ENCODE measurements at regions not wholly inside any gene's neighbourhood (a gene's known extent, or its start where the extent isn't known, plus 50 kb on each side); places are given as distances from the start of the nearest gene placed in this dataset.

- ChIA-PET CTCF (no interaction called here), RAD21 (ENCODE audit: low non-redundant PET in 1 of 2, low total read pairs in 2 of 2, uncharacterized antibody in 2 of 2, unreplicated experiment in 2 of 2) (no interaction called here), POLR2A (no interaction called here)
- Histone ChIP-seq H3K79me2 (ENCODE audit: insufficient read depth, low read length) (no peaks in the 10 kb centered on the region), H3K4me3 (replicated peaks in 1 of 2; ENCODE audit: low read depth in 1 of 2, low read length in 2 of 2) (no peak overlapping the region), H2AFZ (ENCODE audit: low read depth, low read length, poor library complexity, severe bottlenecking) (no peak overlapping the region), H3K9ac (ENCODE audit: low read length) (no peak overlapping the region), H3K36me3 (ENCODE audit: control insufficient read depth in 1 of 2, insufficient read depth in 2 of 2, low read length in 2 of 2) (no peaks in the 10 kb centered on the region), H3K27ac (ENCODE audit: low read depth, low read length) (no peak overlapping the region), H3K9me3 (ENCODE audit: control insufficient read depth in 1 of 2, insufficient read depth in 1 of 2, low read depth in 1 of 2, low read length in 2 of 2) (no peaks in the 10 kb centered on the region), H4K20me1 (ENCODE audit: insufficient read depth) (no peaks in the 10 kb centered on the region), H3K9me2 (ENCODE audit: insufficient read depth) (no peaks in the 10 kb centered on the region), H3K4me2 (ENCODE audit: low read length) (no peak overlapping the region), H3K4me1 (ENCODE audit: control insufficient read depth in 1 of 2, insufficient read depth in 2 of 2, low read length in 2 of 2) (no peaks in the 10 kb centered on the region), H3K27me3 (ENCODE audit: insufficient read depth, low read length) (no peaks in the 10 kb centered on the region)
- intact Hi-C loops (cut with micrococcal nuclease), result no loop called here
- TF ChIP-seq SRF (IDR thresholded peaks at IDR 0.05; ENCODE audit: low read depth) (no peak), ZFX (IDR thresholded peaks at IDR 0.05) (no peak), CEBPB (IDR thresholded peaks at IDR 0.05; ENCODE audit: low read depth) (no peak), CBX3 (IDR thresholded peaks at IDR 0.05; ENCODE audit: low read depth) (no peak), POLR2AphosphoS5 (IDR thresholded peaks at IDR 0.05; ENCODE audit: low read depth, low read length) (no peak), FOSL1 (IDR thresholded peaks at IDR 0.05; ENCODE audit: low read depth) (no peak)
- TF ChIP-seq, protein P1, sequence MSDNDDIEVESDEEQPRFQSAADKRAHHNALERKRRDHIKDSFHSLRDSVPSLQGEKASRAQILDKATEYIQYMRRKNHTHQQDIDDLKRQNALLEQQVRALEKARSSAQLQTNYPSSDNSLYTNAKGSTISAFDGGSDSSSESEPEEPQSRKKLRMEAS (IDR thresholded peaks at IDR 0.05), result no peak
- ATAC-seq (no peak), DNase-seq (ENCODE audit: low read depth, low spot score) (no peak)
- BruUV-seq (replicated peaks), result no TSS peak
Measured at GRCh38 chr12:103093499-103094106, 136.1 kb downstream of the ASCL1 start.

GRCh38 chr12:103097496-103097895 is 140.0 kb downstream of the ASCL1 start:
- POLR2A ChIA-PET, result no interaction called here
- no peaks in the 10 kb centered on the region for H4K20me1 ChIP-seq (ENCODE audit: insufficient read depth)
- CTCF ChIA-PET, result no interaction called here
- H3K27ac ChIP-seq (ENCODE audit: low read depth, low read length), result no peak overlapping the region
- no peaks in the 10 kb centered on the region for H3K27me3 ChIP-seq (ENCODE audit: insufficient read depth, low read length)
- H3K36me3 ChIP-seq (ENCODE audit: control insufficient read depth in 1 of 2, insufficient read depth in 2 of 2, low read length in 2 of 2), result no peaks in the 10 kb centered on the region
- no peaks in the 10 kb centered on the region for H3K9me2 ChIP-seq (ENCODE audit: insufficient read depth)
- no peak for TF ChIP-seq SP1 (IDR thresholded peaks at IDR 0.05; ENCODE audit: low read depth)
- TF ChIP-seq EZH2phosphoT487 (IDR thresholded peaks at IDR 0.05; ENCODE audit: borderline replicate concordance), result no peak
- no peak for TF ChIP-seq ZFX (IDR thresholded peaks at IDR 0.05)
- no peak for TF ChIP-seq POLR2AphosphoS5 (IDR thresholded peaks at IDR 0.05; ENCODE audit: low read depth, low read length)
- TF ChIP-seq REST (IDR thresholded peaks at IDR 0.05; ENCODE audit: low read depth), result no peak
- TF ChIP-seq RAD21 (IDR thresholded peaks at IDR 0.05; ENCODE audit: low read depth), result no peak
- TF ChIP-seq TCF7L2 (IDR thresholded peaks at IDR 0.05; ENCODE audit: borderline replicate concordance, extremely low read depth, insufficient read depth, insufficient read length), result no peak
- TF ChIP-seq, protein P1 (IDR thresholded peaks at IDR 0.05), result no peak
- no peak for TF ChIP-seq SRF (IDR thresholded peaks at IDR 0.05; ENCODE audit: low read depth)
- no peak for TF ChIP-seq CEBPB (IDR thresholded peaks at IDR 0.05; ENCODE audit: low read depth)
- TF ChIP-seq SIN3A (IDR thresholded peaks at IDR 0.05; ENCODE audit: low read depth), result no peak
- H3K4me1 ChIP-seq (ENCODE audit: control insufficient read depth in 1 of 2, insufficient read depth in 2 of 2, low read length in 2 of 2), result no peaks in the 10 kb centered on the region
- no peaks in the 10 kb centered on the region for H3K79me2 ChIP-seq (ENCODE audit: insufficient read depth, low read length)
- DNase-seq (ENCODE audit: low read depth, low spot score) (no peak), ATAC-seq (no peak)
- no peaks in the 10 kb centered on the region for H3K9me3 ChIP-seq (ENCODE audit: control insufficient read depth in 1 of 2, insufficient read depth in 1 of 2, low read depth in 1 of 2, low read length in 2 of 2)
- no peak overlapping the region for H3K4me2 ChIP-seq (ENCODE audit: low read length)
- no TSS peak for BruUV-seq (replicated peaks)
- no peak overlapping the region for H3K9ac ChIP-seq (ENCODE audit: low read length)
- H3K4me3 ChIP-seq (replicated peaks in 1 of 2; ENCODE audit: low read depth in 1 of 2, low read length in 2 of 2), result no peak overlapping the region
- no peak overlapping the region for H2AFZ ChIP-seq (ENCODE audit: low read depth, low read length, poor library complexity, severe bottlenecking)
- intact Hi-C loops (cut with micrococcal nuclease), result no loop called here
- RAD21 ChIA-PET (ENCODE audit: low non-redundant PET in 1 of 2, low total read pairs in 2 of 2, uncharacterized antibody in 2 of 2, unreplicated experiment in 2 of 2), result no interaction called here

All from HCT116 (cell line).